ENCODE measurements at regions not wholly inside any gene's neighbourhood (a gene's known extent, or its start where the extent isn't known, plus 50 kb on each side); places are given as distances from the start of the nearest gene placed in this dataset.

DNA sequence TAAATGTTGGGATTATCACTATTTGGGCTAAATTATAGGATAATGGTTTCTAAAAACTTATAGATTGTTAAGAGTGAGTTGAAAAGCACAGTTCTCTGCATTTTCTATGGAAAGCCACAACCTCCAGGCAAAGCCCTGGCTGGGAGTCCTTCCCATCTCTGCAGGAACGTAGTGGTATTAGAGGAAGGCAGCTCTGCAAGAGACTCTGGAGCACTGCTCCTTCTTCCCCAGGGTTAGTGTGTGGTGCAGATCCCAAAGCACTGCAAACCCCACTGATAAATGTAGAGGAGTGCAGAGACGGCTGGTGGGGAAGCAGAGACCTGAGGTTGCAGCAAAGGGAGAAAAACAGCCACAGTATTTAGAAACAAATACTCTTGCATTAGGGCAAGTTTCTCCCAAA, 225.3 kb downstream of the TINAG start:
- TF ChIP-seq POLR2A (IDR thresholded peaks at IDR 0.05; ENCODE audit: low read length) (no peak), GATA1 (IDR thresholded peaks at IDR 0.05; ENCODE audit: low read depth, low read length) (no peak)

Data from erythroblast (primary cell).